GM12892 (cell line): ENCODE measurements at regions not wholly inside any gene's neighbourhood (a gene's known extent, or its start where the extent isn't known, plus 50 kb on each side); places are given as distances from the start of the nearest gene placed in this dataset.

Source experiments
- POLR2A ChIP-seq: IDR thresholded peaks from 2 replicates; pipeline ENCODE4 v1.6.1; 2011; ENCODE audit warnings: low read depth, low read length, control low read depth
- POLR2AphosphoS5 ChIP-seq: IDR thresholded peaks from 2 replicates; pipeline ENCODE4 v1.6.1; 2011; ENCODE audit warnings: low read depth, low read length, control low read depth

GRCh38 chr6:15715851-15716250 lies 53.0 kb upstream of the DTNBP1 start:
- TF ChIP-seq POLR2A (no peak), POLR2AphosphoS5 (no peak)
